ENCODE measurements at regions not wholly inside any gene's neighbourhood (a gene's known extent, or its start where the extent isn't known, plus 50 kb on each side); places are given as distances from the start of the nearest gene placed in this dataset.
"Not testable (repeated sequence)": the region's sequence is repeated elsewhere in the genome, so short reads cannot be mapped to it uniquely, and the experiment has no call there.

GRCh38 chr1:148302586-148303364 lies 150.7 kb upstream of the NBPF11 start:
- not testable (repeated sequence) for H3K9me3 ChIP-seq (ENCODE audit: control insufficient read depth, insufficient read depth, low read length); H3K4me1 ChIP-seq (ENCODE audit: control insufficient read depth, insufficient read depth, low read length); H3K36me3 ChIP-seq (ENCODE audit: control insufficient read depth, insufficient read depth, low read length)
- Histone ChIP-seq H3K4me3 (ENCODE audit: low read depth, low read length) (peak overlapping the region; percentile 60), H3K27me3 (ENCODE audit: control insufficient read depth, insufficient read depth, low read length) (peaks cover 12% of the 10 kb centered on the region), H3K9ac (ENCODE audit: low read depth, low read length) (peak overlapping the region; percentile 27)

GRCh38 chr1:148297852-148298251 lies 145.8 kb upstream of the NBPF11 start:
- H3K36me3 ChIP-seq (ENCODE audit: control insufficient read depth, insufficient read depth, low read length); H3K9me3 ChIP-seq (ENCODE audit: control insufficient read depth, insufficient read depth, low read length); H3K27me3 ChIP-seq (ENCODE audit: control insufficient read depth, insufficient read depth, low read length); H3K4me1 ChIP-seq (ENCODE audit: control insufficient read depth, insufficient read depth, low read length); H3K4me3 ChIP-seq (ENCODE audit: low read depth, low read length); H3K9ac ChIP-seq (ENCODE audit: low read depth, low read length): not testable (repeated sequence)

GRCh38 chr1:148296511-148296910 lies 144.4 kb upstream of the NBPF11 start:
- Histone ChIP-seq H3K4me3 (ENCODE audit: low read depth, low read length) (no peak overlapping the region), H3K4me1 (ENCODE audit: control insufficient read depth, insufficient read depth, low read length) (no peaks in the 10 kb centered on the region), H3K9ac (ENCODE audit: low read depth, low read length) (no peak overlapping the region), H3K36me3 (ENCODE audit: control insufficient read depth, insufficient read depth, low read length) (no peaks in the 10 kb centered on the region), H3K27me3 (ENCODE audit: control insufficient read depth, insufficient read depth, low read length) (no peaks in the 10 kb centered on the region), H3K9me3 (ENCODE audit: control insufficient read depth, insufficient read depth, low read length) (no peaks in the 10 kb centered on the region)

GRCh38 chr1:148294116-148294807 lies 142.2 kb upstream of the NBPF11 start:
- H3K36me3 ChIP-seq (ENCODE audit: control insufficient read depth, insufficient read depth, low read length), result no peaks in the 10 kb centered on the region
- H3K4me1 ChIP-seq (ENCODE audit: control insufficient read depth, insufficient read depth, low read length), result no peaks in the 10 kb centered on the region
- no peak overlapping the region for H3K9ac ChIP-seq (ENCODE audit: low read depth, low read length)
- H3K9me3 ChIP-seq (ENCODE audit: control insufficient read depth, insufficient read depth, low read length), result no peaks in the 10 kb centered on the region
- H3K4me3 ChIP-seq (ENCODE audit: low read depth, low read length), result no peak overlapping the region
- H3K27me3 ChIP-seq (ENCODE audit: control insufficient read depth, insufficient read depth, low read length), result no peaks in the 10 kb centered on the region

GRCh38 chr1:148293651-148294050 lies 141.6 kb upstream of the NBPF11 start:
- Histone ChIP-seq H3K9ac (ENCODE audit: low read depth, low read length) (no peak overlapping the region), H3K27me3 (ENCODE audit: control insufficient read depth, insufficient read depth, low read length) (no peaks in the 10 kb centered on the region), H3K36me3 (ENCODE audit: control insufficient read depth, insufficient read depth, low read length) (no peaks in the 10 kb centered on the region), H3K9me3 (ENCODE audit: control insufficient read depth, insufficient read depth, low read length) (no peaks in the 10 kb centered on the region), H3K4me1 (ENCODE audit: control insufficient read depth, insufficient read depth, low read length) (no peaks in the 10 kb centered on the region), H3K4me3 (ENCODE audit: low read depth, low read length) (no peak overlapping the region)

GRCh38 chr1:148292915-148293314 lies 140.8 kb upstream of the NBPF11 start:
- H3K4me1 ChIP-seq (ENCODE audit: control insufficient read depth, insufficient read depth, low read length), result no peaks in the 10 kb centered on the region
- H3K9ac ChIP-seq (ENCODE audit: low read depth, low read length), result no peak overlapping the region
- H3K27me3 ChIP-seq (ENCODE audit: control insufficient read depth, insufficient read depth, low read length), result no peaks in the 10 kb centered on the region
- H3K36me3 ChIP-seq (ENCODE audit: control insufficient read depth, insufficient read depth, low read length), result no peaks in the 10 kb centered on the region
- no peaks in the 10 kb centered on the region for H3K9me3 ChIP-seq (ENCODE audit: control insufficient read depth, insufficient read depth, low read length)
- no peak overlapping the region for H3K4me3 ChIP-seq (ENCODE audit: low read depth, low read length)

GRCh38 chr1:148290881-148291280 lies 138.8 kb upstream of the NBPF11 start:
- Histone ChIP-seq H3K9me3 (ENCODE audit: control insufficient read depth, insufficient read depth, low read length) (no peaks in the 10 kb centered on the region), H3K36me3 (ENCODE audit: control insufficient read depth, insufficient read depth, low read length) (no peaks in the 10 kb centered on the region), H3K4me1 (ENCODE audit: control insufficient read depth, insufficient read depth, low read length) (no peaks in the 10 kb centered on the region), H3K27me3 (ENCODE audit: control insufficient read depth, insufficient read depth, low read length) (no peaks in the 10 kb centered on the region), H3K9ac (ENCODE audit: low read depth, low read length) (no peak overlapping the region), H3K4me3 (ENCODE audit: low read depth, low read length) (no peak overlapping the region)

- Histone ChIP-seq H3K9ac (ENCODE audit: low read depth, low read length) (no peak overlapping the region), H3K27me3 (ENCODE audit: control insufficient read depth, insufficient read depth, low read length) (no peaks in the 10 kb centered on the region), H3K9me3 (ENCODE audit: control insufficient read depth, insufficient read depth, low read length) (no peaks in the 10 kb centered on the region), H3K36me3 (ENCODE audit: control insufficient read depth, insufficient read depth, low read length) (no peaks in the 10 kb centered on the region), H3K4me1 (ENCODE audit: control insufficient read depth, insufficient read depth, low read length) (no peaks in the 10 kb centered on the region), H3K4me3 (ENCODE audit: low read depth, low read length) (no peak overlapping the region)
These were observed 137.6 kb upstream of the NBPF11 start for GRCh38 chr1:148289647-148290046.

- H3K36me3 ChIP-seq (ENCODE audit: control insufficient read depth, insufficient read depth, low read length); H3K4me3 ChIP-seq (ENCODE audit: low read depth, low read length); H3K9me3 ChIP-seq (ENCODE audit: control insufficient read depth, insufficient read depth, low read length); H3K9ac ChIP-seq (ENCODE audit: low read depth, low read length); H3K27me3 ChIP-seq (ENCODE audit: control insufficient read depth, insufficient read depth, low read length); H3K4me1 ChIP-seq (ENCODE audit: control insufficient read depth, insufficient read depth, low read length): not testable (repeated sequence)
These were observed 133.9 kb upstream of the NBPF11 start for GRCh38 chr1:148285946-148286345.

- not testable (repeated sequence) for H3K27me3 ChIP-seq (ENCODE audit: control insufficient read depth, insufficient read depth, low read length); H3K9ac ChIP-seq (ENCODE audit: low read depth, low read length); H3K36me3 ChIP-seq (ENCODE audit: control insufficient read depth, insufficient read depth, low read length); H3K4me1 ChIP-seq (ENCODE audit: control insufficient read depth, insufficient read depth, low read length); H3K9me3 ChIP-seq (ENCODE audit: control insufficient read depth, insufficient read depth, low read length)
- peak overlapping the region; percentile 66 for H3K4me3 ChIP-seq (ENCODE audit: low read depth, low read length)
These were observed 128.9 kb upstream of the NBPF11 start for GRCh38 chr1:148280831-148281572.

GRCh38 chr1:148279002-148279542 lies 127.0 kb upstream of the NBPF11 start:
- H3K27me3 ChIP-seq (ENCODE audit: control insufficient read depth, insufficient read depth, low read length); H3K36me3 ChIP-seq (ENCODE audit: control insufficient read depth, insufficient read depth, low read length); H3K4me1 ChIP-seq (ENCODE audit: control insufficient read depth, insufficient read depth, low read length); H3K4me3 ChIP-seq (ENCODE audit: low read depth, low read length); H3K9ac ChIP-seq (ENCODE audit: low read depth, low read length); H3K9me3 ChIP-seq (ENCODE audit: control insufficient read depth, insufficient read depth, low read length): not testable (repeated sequence)
